GM21423 (cell line): ENCODE measurements at regions not wholly inside any gene's neighbourhood (a gene's known extent, or its start where the extent isn't known, plus 50 kb on each side); places are given as distances from the start of the nearest gene placed in this dataset.

Experiments used
- ATAC-seq: cut with Tn5 transposase; IDR thresholded peaks from one replicate; pipeline ENCODE4 v1.9.1; 2021; ENCODE audit warnings: mild to moderate bottlenecking, moderate library complexity; ENCODE audit not compliant: unreplicated experiment

GRCh38 chr3:102599819-102600576, 165.2 kb downstream of the ZPLD1 start:
- no peak for ATAC-seq

- ATAC-seq, result no peak
These were observed 170.3 kb downstream of the ZPLD1 start for GRCh38 chr3:102605153-102605552.

GRCh38 chr3:102608875-102609274, 174.1 kb downstream of the ZPLD1 start:
- ATAC-seq, result no peak

DNA sequence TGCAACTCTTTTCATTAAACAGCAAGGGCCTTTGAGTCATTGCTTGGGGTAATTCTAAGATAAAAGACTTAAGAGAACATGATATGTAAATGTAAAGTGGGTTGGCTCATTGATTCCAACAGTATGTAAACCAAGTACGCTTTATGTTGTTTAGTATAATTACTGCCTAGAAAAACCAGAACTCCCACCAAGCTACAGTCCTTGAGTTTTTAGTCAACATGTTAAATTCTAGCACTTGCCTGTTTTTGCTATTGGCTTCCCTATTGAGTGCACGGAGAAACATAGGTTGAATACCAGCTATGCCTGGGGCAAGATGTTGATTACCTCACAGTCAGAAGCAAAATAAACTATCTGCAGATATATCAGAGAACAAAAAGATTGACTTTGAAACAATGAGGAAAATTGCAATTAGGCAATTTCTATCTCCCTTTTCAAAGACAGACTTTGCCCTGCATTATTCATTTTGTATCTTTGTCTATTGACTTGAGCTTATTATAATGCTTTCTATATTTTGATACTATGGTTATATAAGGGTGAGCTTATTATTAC, 179.3 kb downstream of the ZPLD1 start:
- no peak for ATAC-seq

DNA sequence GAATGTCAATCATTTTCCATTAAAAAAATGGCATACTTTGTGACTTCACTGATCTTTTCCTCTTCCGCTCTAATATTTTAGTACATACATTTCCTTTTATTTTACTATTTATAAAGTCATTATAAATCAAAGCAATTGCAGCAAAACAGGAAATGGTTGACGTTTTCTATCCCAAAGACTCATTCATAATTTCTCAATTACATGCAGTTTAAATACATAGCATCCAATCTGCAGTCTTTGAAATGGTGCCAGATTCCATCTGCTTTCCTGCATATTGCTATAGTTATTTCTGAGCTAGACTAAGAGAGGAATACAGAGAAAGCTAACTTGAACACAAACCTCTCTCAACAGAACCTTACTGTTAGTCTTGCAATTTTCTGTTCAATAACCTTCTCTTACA, 179.8 kb downstream of the ZPLD1 start:
- ATAC-seq, result no peak

GRCh38 chr3:102617381-102617780, 182.6 kb downstream of the ZPLD1 start:
- no peak for ATAC-seq

DNA sequence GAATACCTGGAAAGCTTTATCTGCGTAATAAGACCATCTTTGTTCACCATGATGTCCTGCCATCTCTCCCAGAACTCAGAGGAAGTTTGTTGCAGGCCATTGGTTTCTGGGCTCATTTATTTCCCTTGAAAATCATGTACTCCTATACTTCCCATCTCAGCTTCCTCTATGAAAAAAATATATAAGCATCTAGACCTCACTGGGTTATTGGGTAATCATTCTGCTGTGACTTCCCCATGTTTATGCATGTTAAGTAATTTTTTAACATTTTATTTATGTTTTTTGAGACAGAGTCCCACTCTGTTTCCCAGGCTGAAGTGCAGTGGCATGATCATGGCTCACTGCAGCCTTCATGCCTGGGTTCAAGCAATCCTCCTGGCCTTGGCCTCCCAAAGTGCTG, 184.5 kb downstream of the ZPLD1 start:
- no peak for ATAC-seq

- ATAC-seq, result no peak
These were observed 195.1 kb downstream of the ZPLD1 start for GRCh38 chr3:102629943-102630342.

DNA sequence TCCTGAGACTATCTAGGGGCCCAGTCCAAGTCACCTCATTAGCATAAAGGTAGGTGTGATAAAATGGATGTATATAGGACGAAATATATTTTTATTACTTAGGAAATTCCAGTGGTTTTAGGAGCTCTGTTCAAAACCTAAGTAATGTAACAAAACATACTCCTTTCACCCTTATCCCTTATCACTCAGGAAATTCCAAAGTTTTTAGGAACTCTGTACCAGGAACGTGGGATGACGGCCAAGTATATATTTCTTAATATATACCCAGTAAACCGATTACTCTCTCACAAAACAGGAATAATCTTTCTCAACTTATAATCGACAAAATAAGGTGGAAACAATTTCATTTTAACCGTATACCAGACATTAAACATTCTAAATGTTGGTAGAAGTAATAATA, 195.7 kb downstream of the ZPLD1 start:
- ATAC-seq, result no peak

DNA sequence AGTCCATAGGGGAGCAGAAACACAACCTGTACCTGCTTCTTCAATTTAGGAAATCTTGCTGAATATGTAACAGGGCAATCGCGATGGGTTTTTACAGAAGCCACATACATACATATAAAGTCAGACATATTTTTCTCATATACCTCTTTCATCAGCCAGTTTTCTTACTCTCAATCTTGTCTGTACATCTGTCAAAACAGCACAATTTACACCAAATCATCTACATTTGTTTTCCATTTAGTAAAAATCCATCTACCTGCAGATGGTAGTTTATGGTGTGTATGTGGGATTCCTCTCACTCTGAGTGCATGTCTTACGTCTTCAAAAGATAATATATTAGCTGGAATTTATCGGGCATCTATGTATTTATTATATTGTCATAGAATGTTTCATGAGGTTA, 208.7 kb downstream of the ZPLD1 start:
- no peak for ATAC-seq

DNA sequence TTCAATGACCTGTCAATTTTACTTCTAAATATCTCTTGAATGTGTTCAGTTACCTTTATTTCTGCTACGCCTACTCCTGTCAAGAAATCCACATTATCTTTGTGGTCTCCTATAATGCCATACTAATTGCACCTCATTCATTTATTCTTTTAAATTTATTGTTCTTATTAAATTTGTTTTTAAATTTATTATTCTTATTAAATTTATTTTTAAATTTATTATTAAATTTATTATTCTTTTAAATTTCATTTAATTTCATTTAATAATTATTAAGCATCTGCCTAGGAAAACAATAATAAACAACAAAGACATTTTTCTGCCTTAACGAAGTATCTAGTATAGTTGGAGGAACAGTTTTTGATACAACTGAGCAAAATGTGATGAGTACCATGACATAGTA, 211.7 kb downstream of the ZPLD1 start:
- ATAC-seq, result no peak

GRCh38 chr3:102660653-102661052, 225.8 kb downstream of the ZPLD1 start:
- no peak for ATAC-seq

- ATAC-seq, result no peak
These were observed 227.1 kb downstream of the ZPLD1 start for GRCh38 chr3:102661707-102662497.

GRCh38 chr3:102662498-102662772, 227.6 kb downstream of the ZPLD1 start:
- no peak for ATAC-seq

- no peak for ATAC-seq
These were observed 229.3 kb downstream of the ZPLD1 start for GRCh38 chr3:102664126-102664525.

- ATAC-seq, result no peak
These were observed 230.4 kb downstream of the ZPLD1 start for GRCh38 chr3:102665183-102665582.

DNA sequence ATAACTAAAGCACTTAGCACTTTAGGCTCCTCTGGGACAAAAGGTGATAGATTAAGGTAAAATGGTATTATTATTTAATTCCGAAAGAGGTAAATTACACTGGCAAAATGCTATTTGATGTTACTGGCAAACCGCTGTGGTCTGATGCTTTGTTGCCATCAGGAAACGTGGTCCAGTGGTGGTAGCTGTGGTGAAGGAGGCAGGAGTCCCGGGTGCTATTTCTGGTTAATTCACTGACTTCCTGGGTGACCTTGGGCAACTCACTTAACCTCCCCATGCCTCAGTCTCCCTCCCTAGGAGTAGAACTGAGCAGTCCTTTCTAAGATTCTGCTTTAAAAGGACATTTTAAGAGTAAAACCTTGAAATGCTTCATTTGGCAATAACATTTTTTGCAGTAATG, 233.4 kb downstream of the ZPLD1 start:
- ATAC-seq, result no peak

DNA sequence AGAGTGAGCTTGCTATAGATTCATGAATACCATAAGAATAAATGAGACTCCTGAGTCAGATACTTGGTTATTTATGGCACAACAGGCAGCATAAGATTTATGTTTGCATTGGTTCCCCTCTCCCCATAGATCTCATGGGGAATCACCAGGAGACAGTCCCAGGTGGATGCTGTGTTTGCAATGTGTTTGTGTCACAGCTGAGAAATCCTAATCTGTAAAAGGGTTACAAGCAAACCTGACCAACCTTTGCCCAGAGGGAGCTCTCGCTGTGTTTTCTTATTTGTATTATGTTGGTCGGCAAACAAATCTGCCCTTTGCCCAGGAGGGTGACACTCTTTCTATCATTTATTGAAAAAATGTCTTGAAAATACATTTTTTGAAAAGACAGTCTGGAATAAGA, 236.2 kb downstream of the ZPLD1 start:
- no peak for ATAC-seq

GRCh38 chr3:102672305-102672704, 237.5 kb downstream of the ZPLD1 start:
- ATAC-seq, result no peak

GRCh38 chr3:102673271-102674115, 238.7 kb downstream of the ZPLD1 start:
- ATAC-seq, result peak; percentile 74

- no peak for ATAC-seq
These were observed 239.5 kb downstream of the ZPLD1 start for GRCh38 chr3:102674284-102674683.
